RKO (cell line): ENCODE measurements at regions not wholly inside any gene's neighbourhood (a gene's known extent, or its start where the extent isn't known, plus 50 kb on each side); places are given as distances from the start of the nearest gene placed in this dataset.

ENCODE experiments used
- DNase-seq: peaks from one replicate; pipeline ENCODE4 v3.0.0-alpha.2; 2016; ENCODE audit warnings: low spot score

DNA sequence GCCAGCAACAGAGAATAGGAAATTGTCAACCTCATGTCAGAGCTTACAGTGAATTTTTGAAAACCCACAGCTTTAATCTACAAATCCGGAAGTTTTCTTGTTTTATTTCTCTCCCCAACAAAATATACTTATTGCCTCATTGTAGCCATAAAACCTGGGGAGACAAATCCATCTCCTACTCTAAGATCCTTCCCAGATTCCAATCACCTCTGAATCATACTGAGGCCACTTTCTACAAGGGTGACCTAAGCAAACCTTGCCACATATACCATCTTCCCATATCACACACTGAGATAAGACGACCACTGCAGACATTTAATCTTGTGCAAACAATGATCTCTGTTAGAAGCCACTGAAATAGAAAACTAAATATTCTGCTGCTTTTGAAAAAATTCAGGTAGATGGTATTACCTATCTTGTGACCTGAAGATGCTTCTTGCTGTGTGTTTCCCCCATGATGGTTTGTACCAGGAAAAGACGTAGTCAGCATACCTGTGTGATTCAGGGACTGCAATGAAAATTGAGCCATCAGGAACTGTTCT lies 171.5 kb upstream of the DUSP10 start:
- DNase-seq: no peak

DNA sequence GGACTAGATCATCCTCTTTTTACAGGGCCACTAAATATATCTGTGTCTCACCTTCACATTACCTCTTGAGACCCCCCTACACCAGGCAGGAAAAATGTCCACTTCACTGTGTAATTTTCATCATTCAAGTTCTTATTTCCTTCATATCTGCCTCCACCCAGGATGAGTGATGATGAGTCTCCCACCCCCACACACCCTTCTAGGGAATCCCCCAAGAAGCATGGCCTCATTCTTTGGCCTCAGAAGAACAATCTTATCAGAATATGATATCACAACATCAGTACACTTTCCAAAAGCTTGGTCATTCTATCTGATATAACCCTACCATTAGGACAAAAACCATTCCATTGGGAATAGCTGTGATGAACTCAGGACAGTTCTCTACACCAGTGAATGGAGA lies 170.3 kb upstream of the DUSP10 start:
- DNase-seq: no peak

DNA sequence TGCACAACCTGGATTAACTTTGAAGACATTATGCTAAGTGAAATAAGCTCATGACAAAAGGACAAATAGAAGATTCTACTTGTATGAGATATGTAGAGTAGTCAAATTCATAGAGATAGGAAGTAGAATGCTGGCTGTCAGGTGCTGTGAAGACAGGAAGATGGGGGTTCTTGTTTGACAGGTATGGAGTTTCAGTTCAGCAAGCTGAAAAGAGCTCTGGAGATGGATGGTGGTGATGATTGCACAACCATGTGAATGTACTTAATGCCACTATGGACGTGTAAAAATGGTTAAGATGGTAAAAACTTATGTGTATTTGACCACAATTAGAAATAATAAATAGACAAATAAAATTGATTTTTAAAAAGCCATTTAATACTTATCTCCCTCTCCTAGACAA lies 169.8 kb upstream of the DUSP10 start:
- no peak for DNase-seq

DNA sequence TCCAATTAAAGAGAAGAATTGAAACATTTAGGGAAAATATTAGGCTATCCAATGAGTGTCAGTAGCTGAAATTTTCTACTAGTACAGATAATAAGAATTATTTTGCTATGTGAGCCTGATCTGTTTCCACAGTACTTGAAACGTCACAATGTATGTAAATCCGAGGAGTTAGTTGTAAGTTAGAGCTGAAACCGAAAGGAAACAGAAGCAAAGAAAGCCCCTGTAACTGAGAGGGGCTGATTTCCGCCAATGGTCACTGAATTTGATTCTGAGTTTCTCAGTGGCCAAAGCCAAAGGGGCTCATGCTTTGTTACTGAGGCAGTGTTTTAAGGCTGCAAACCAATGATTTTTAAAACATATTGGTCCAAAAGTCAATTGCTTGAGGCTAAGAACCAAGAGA lies 168.3 kb upstream of the DUSP10 start:
- no peak for DNase-seq

DNA sequence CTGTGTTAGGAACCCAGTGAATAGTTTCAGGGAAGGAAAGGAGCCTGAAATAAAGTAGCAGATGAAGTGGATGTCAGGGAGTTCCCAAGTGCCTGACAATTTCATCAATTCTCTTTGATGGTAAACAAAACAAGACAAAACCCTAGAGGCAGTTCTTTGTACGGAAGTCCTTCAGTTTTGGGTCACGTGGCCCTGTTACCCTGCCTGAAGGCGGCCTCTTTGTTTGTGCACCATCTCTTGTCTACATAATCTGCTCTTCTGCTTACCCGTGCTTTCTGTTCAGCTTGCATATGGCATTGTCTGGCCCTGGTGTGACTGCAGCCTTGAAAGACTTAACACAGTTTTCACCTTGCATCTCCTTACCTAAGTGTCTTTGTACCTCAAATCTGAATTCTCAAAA lies 166.7 kb upstream of the DUSP10 start:
- DNase-seq: no peak

DNA sequence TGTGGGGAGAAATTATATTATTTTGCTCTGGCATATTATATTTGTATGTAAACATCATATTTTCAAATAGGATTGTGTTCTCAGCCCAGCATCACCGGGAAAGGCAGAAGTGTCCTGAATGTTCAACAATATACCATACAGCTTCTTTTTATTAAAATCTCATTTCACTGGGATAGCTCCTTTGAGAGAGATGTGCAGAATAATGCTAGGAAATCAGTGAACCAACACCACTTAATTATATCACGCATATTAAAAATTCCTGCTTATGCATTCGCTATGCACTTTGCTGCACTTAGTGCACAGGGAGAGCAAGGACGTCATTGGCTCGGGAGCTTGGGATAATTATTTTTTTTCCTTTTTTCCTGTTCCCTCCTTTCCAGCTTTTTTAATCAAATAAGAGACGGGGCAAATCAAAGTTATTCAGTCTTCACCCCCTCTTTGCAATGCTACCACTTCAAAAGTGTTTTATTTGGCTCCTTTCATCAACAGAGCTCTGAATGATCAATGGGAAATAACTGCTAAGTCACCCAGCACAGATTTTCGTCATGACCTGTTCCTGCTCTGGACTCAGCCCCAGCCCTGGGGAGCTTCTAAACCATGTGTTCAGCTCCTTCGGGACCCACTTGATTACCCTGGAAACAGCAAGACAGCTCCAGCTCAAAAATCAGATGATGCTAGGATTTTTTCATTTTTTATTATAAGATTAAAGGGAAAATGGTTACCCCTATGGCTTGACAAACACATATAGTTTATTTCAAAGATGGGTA lies 165.5 kb upstream of the DUSP10 start:
- no peak for DNase-seq

DNA sequence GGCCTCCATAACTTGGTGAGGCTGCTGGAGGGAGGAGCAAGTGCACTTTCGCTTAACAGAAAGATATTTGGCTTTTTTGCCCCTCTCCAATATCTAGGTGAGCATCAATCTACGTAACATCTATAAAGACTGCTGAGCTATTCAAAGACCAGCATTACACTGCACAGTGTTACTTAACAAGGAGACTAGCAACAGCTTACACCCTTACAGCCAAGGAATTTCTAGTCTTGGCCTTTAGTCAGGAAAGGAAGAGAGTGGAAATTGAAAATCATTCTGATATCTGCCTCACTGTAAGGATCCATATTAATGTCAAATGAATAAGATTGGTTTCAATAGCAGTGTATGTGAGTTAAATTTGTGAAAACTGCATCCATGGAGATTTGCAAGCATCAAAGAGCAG lies 163.9 kb upstream of the DUSP10 start:
- no peak for DNase-seq

DNA sequence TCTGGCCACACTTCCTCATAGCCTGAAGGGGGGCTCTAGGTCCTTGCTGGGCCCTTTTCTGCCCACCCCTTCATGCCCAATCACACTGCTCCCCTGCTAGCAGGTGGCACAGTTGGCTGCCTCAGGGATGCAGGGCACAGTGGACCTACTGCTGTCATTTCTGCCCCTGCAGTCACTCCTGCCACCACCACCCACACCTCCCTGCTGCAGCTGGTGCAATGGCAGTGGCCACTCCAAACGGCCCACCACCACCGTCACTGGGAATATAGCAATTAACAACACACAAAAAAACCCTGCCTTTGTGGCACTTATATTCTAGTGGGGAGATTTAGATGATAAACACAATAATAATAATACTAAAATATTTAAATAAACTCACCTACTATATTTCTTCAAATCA lies 162.4 kb upstream of the DUSP10 start:
- no peak for DNase-seq

DNA sequence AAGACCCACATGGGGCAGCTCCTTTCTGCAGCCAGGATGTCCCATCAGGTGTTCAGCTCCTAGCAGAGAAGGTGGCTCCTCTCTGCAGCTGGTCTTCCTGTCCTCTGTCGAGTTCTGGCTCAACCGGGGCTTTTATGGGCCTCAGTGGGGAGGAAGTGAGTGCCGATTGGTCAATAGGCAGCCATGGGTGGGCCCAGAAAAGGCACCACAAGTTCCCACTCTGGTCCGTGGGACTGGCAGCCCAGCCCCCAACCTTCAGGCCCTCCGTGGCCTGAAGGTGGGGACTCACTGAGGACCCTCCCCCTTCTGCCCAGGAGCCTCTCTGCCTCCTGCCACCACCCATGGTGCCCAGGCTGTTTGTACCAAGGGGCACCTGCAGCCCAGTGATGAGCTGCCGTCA lies 161.7 kb upstream of the DUSP10 start:
- DNase-seq: no peak

DNA sequence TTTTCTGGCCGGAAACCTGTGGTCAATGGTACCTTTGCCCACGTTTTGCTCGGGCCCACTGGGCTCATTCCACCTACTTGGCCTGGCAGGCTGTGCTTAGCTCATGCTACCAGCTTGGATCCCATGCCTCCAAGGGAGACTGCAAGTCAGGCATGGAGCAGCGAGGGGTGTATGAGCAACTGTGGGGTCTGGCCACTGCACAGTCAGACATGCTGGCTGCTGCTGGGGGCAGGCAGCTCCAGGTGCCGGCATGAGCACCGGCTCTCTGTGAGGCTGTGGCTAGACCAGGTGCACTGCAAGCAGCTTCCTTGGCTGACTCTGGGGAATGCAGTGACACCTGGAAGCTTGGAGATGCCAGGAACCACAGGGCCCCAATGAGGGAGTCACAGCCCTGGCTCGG lies 161.1 kb upstream of the DUSP10 start:
- DNase-seq: no peak

DNA sequence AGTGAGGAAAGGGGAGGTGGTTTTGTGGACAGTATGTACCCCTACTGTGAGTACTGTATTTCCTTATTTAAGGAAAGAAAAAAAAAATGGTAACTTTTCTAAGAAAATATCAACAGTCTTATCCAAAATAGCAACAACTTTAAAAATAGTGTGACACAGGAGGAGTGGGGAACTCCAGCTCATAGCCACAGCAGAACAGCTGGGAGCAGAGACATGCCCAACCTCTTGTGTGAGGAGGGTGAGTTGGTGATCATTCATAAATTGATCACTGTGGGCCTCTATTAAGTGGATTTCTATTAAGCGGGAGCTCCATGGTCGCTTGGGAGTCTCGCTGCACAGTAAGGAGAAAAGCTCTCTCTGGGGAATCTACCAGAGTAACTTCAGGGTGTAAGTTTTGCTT lies 158.8 kb upstream of the DUSP10 start:
- DNase-seq: no peak

DNA sequence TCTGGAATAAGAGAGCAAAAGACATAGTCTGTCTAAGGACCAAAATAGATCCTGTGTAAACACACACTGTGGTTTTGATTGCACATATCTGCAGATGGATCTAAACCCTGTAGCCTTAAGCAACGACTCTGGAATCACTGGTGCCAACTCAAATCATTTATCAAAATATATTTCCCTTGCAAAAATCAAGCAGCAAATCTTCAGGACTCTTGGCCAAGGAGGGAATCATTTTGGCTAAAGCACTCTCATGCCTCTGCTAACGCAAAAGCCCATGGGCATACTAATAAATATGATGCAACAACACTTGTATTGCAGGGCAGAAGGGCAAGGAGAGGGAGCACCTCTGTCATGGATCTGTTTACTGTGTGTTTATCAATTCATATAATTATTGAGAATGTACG lies 155.4 kb upstream of the DUSP10 start:
- no peak for DNase-seq

DNA sequence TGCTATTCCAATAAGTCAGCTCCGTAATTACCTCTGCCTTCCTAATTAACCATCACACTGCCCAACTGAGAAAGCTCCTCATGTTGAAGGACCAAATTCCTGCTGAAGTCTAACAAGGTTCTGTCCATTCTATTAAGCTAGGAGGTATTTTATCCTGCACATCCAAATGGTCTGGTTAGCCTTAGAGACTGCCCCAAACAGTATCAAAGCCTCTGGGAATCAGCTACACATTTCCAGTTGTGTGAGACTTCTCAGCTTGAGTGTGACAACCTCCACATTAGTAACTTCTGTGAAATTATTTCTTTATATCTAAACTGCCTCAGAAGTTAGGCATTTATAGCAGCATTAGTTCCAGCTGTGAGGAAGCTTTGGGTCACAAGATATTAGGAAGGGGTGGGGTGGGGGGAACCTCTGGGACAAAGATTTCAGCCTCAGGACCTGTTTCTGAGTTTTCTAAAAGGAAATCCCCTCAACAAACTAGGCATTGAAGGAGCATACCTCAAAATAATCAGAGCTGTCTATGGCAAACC lies 150.5 kb upstream of the DUSP10 start:
- DNase-seq: no peak

DNA sequence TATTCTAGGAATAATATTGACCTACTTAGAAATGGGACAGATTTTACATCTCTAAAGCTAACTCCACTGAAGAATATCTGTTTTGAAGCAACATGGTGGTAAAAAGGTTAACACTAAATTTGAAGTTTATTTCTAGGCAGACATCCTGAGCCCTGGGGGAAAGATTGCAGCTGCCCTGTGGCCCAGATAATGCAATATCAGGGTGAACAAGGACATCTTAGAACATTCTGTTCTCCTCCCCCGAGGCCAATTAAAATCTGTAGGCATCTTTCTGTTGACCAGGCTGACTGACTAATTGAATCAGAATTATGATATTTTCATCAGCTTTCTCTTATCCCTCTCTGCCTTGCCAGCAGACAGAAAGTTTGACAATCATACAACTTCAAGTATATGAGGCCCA lies 149.8 kb upstream of the DUSP10 start:
- DNase-seq: no peak

DNA sequence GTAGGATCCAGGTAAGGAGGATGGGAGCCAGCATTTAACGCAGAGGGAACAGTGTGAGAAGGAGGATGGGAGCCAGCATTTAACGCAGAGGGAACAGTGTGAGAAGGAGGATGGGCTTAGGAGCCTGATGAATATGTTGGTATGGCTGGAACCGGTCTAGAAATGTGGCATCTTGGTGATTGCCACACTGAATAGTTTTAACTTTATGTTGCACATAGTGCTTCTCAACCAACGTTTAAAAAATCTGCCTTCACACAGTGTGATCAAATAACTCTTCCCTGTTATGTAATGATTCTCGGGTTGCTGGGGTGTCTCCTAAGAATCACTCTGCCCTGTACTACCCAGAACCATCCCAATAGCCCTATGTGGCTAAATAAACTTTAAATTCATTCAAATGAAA lies 146.9 kb upstream of the DUSP10 start:
- DNase-seq: no peak

DNA sequence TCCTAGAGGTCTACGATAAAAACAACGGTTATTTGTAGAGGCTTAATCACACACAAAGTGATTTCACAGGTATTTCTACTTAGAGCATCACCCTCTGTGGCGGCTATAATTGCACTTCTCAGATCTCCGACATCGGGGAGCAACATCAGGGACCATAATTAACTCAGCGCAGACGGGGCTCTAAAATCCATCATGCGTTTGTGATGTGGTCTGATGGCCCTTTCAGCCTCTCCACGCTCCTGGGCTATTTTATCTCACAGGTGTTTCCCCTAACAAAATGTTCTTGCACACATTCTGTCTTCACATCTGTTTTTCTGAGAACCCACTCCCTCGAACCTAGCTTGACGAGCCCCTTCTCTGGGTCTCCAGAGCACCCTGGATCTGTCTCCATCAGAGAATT lies 146.3 kb upstream of the DUSP10 start:
- DNase-seq: no peak

DNA sequence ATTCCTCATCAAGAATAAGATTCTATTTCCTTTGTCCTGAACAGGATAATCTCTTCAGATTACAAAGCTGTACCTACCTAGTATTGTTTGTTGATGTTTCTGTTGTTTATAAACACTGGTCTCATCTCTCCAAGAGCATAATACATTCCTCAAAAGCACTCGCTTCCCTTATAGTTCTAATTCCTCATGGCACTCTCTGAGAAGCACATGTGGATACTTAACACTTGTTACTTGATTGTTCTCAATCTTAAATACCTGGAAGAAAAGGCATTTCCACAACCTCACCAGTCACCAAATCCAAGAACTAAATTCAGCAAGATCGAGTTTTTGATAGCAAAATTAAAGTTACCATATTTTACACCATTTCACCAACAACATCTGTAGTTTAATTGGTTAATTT lies 145.9 kb upstream of the DUSP10 start:
- no peak for DNase-seq

DNA sequence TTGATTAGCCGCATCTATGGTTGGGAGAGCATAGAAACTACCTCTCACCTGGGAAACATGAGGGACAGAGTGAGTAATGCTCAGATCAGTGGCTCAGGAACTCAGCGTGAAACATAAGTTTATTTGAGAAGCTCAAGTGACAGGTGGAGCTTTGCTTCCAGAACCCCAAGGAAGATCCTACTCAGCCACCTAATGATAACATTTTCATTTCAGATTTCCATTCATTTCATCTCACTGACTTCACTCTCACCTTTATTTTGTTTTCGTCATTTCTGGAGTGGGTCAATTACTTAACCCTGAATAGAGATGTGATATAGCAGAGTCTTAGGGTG lies 145.5 kb upstream of the DUSP10 start:
- no peak for DNase-seq

DNA sequence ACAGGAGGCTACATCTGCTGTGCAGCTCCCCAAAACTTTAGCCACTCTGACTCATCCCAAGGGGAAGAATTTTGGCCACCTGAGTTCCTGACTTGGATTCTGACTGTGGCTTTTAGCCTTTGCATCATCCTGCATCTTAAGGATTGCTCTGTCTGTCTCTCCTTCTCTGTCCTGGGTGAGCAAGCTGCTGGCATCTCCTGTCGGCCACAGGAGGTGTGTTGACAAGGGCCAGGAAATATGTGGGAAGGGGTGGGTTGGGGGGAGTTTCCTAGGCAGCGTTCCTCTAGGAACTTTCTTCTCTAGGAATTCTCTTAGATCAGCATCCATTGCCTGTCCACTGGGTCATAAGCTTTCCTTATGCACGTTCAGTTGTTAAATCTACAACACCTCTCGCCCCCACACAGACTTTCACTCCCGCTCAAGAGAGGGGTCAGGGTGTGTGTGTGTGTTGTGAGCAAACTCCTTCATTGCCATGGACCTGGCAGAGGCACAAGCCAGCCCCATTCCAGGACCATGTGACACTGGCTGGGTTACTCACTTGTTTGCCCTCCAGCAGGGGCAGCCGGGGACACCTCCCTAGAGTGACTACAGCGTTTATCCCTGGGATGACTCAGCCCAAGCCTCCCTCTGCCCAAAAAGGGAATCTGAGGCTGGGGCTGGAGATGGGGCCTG lies 145.0 kb upstream of the DUSP10 start:
- peak; percentile 66 for DNase-seq

DNA sequence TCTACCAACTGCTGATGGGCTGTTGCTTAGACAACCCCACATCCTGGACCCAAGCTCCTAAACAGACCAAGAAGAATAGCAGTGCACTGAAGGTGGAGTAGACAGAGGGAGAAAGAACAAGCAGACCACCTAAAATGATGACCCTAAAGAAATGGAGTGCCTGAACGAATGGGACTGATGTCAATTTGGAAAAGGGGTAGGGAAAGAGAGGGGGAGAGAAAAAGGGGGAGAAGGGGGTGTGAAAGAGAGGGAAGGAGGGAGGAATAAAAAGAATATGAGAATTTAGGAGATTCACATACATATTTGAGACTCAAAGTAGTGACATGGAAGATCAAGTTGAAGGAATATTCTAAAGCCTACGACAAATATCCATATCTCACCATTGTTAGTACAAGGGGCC lies 144.4 kb upstream of the DUSP10 start:
- no peak for DNase-seq

DNA sequence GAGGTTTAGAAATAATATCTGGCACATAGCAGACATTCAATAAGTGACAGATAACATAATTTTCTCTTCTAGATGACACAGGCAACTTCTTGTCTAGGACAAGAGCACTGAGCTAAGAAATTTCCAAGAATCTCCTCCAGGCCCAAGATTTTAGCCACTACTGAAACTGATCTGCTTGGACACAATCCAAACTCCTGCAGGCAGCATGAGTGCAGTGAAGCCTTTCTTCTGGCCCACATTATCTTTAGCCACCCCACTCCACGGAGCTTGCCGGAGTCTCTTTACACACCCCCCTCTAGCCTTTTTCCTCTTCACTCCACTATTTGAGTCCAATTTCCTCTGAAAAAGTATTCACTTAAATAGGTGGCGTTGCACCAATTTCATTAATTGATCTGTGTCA lies 142.9 kb upstream of the DUSP10 start:
- no peak for DNase-seq

DNA sequence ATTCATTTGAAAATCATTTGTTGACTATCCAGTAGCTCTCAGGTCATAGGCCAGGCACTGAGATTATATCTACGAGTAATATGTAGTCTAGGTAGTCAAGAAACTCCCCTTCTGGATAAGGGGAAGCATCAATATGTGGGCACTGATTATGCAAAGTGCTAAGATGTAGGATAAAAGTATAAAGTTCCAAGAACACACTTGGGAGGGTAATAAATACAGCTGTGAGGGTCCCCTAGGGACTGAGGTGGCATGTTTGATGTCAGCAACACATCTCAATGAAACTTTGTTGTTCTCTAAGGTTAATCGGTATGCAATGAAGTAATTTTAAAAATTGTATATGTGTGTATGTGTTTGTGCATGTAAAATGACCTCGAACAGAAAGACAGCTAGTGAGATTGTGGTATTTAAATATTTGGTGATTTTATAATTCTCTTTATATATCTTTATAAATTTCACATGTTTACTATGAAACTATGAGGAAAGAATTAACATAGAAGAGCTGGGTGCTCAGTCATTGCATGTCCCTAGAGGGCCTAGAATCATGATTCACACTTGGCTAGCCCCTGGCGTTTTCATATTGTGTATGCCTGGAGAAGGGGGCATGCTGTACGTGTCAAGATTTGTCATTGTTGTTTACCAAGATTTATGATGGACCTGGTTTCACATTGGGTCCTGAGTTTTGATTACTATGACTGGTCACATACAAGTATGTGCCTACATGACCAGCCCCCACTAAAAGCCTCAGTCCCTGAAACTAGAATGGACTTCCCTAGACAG lies 140.1 kb upstream of the DUSP10 start:
- DNase-seq: no peak

DNA sequence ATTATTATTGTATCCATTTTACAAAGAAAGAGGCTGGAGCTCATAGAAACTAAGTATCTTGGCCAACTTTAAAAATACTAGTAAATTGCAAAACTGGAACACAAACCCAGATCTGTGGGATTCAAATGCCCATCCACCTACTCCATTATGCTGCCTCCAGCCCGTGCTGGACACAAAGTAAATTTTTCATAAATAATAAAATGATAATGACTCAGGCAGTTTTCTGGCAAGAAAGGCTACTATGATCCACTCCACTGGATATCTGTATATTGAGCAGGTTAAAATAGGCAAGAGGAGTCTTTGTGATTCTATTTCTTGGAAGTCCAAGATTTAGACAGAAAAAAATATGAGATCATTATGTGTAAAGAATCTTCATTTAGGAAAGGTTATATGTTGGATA lies 138.3 kb upstream of the DUSP10 start:
- DNase-seq: no peak
